ENCODE measurements at regions not wholly inside any gene's neighbourhood (a gene's known extent, or its start where the extent isn't known, plus 50 kb on each side); places are given as distances from the start of the nearest gene placed in this dataset.

DNA sequence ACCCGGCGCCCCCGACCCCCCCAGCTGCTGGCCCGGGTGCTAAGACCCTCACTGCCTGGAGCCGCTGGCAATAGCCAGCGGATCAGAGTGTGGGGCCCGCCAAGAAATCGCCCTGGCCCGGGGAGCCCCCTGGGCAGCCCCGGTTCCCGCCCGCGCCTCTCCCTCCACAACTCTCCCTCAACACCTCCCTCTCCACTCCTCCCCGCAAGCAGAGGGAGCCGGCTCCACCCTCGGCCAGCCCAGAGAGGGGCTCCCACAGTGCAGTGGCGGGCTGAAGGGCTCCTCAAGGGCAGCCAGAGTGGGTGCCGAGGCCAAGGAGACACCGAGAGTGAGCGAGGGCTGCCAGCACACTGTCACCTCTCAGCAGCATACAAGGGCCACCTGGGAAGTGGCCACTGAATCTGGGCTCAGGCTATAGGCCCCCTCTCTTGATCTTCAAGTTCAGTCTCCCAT, 385.5 kb downstream of the SEC14L1 start:
- Histone ChIP-seq H4K20me1 (ENCODE audit: insufficient read depth, low read length) (no peaks in the 10 kb centered on the region), H3K4me1 (ENCODE audit: low read length) (no peaks in the 10 kb centered on the region), H3K4me3 (ENCODE audit: low read length) (no peak overlapping the region), H3K36me3 (replicated peaks; ENCODE audit: low read depth, low read length) (no peaks in the 10 kb centered on the region), H2AFZ (ENCODE audit: low read depth, low read length) (no peak overlapping the region), H3K9me3 (ENCODE audit: insufficient read depth, low read length) (no peaks in the 10 kb centered on the region), H3K27me3 (ENCODE audit: low read depth, low read length) (no peaks in the 10 kb centered on the region), H3K9ac (ENCODE audit: low read length) (no peak overlapping the region), H3K4me2 (ENCODE audit: low read length) (no peak overlapping the region), H3K27ac (ENCODE audit: low read length) (no peak overlapping the region), H3K79me2 (ENCODE audit: low read length) (no peaks in the 10 kb centered on the region)
- TF ChIP-seq, protein P1, sequence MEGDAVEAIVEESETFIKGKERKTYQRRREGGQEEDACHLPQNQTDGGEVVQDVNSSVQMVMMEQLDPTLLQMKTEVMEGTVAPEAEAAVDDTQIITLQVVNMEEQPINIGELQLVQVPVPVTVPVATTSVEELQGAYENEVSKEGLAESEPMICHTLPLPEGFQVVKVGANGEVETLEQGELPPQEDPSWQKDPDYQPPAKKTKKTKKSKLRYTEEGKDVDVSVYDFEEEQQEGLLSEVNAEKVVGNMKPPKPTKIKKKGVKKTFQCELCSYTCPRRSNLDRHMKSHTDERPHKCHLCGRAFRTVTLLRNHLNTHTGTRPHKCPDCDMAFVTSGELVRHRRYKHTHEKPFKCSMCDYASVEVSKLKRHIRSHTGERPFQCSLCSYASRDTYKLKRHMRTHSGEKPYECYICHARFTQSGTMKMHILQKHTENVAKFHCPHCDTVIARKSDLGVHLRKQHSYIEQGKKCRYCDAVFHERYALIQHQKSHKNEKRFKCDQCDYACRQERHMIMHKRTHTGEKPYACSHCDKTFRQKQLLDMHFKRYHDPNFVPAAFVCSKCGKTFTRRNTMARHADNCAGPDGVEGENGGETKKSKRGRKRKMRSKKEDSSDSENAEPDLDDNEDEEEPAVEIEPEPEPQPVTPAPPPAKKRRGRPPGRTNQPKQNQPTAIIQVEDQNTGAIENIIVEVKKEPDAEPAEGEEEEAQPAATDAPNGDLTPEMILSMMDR (IDR thresholded peaks at IDR 0.05; ENCODE audit: low read depth, low read length) = no peak
- no peak for TF ChIP-seq EZH2phosphoT487 (IDR thresholded peaks at IDR 0.05; ENCODE audit: low read depth)

DNA sequence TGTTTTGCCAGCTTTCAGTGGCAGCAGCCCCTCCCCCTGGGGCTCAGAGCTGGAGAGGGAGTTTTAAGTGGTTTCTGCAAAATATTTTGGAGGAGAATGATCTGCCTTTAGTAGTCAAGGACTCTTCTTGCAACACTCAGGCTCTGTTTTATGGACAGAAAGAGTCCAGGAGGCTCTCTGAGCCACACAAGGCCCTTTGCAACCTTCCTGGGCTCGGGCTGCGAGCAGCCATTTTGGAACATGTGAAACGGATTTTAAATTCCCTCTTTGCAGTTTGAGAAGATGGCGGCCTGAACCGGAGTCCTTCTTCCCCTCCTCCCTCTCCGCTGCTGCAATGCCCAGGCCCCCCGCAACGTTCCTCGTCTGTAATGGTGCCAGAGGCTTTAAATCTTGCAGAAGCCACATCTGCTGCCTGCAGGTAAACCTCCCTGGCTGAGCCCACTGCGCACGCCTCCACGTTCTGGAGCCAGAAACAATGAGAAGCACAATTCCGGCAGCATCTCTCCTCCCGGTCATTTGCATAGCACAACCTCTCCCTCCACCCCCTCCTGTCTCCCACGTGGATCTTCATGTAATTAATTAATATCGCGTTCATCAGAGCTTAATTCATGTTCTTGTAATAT, 386.1 kb downstream of the SEC14L1 start:
- Histone ChIP-seq H3K9ac (ENCODE audit: low read length) (no peak overlapping the region), H3K79me2 (ENCODE audit: low read length) (no peaks in the 10 kb centered on the region), H3K9me3 (ENCODE audit: insufficient read depth, low read length) (no peaks in the 10 kb centered on the region), H3K27ac (ENCODE audit: low read length) (no peak overlapping the region), H4K20me1 (ENCODE audit: insufficient read depth, low read length) (no peaks in the 10 kb centered on the region), H3K36me3 (replicated peaks; ENCODE audit: low read depth, low read length) (no peaks in the 10 kb centered on the region), H2AFZ (ENCODE audit: low read depth, low read length) (no peak overlapping the region), H3K4me1 (ENCODE audit: low read length) (no peaks in the 10 kb centered on the region), H3K4me3 (ENCODE audit: low read length) (no peak overlapping the region), H3K27me3 (ENCODE audit: low read depth, low read length) (no peaks in the 10 kb centered on the region), H3K4me2 (ENCODE audit: low read length) (no peak overlapping the region)
- TF ChIP-seq, protein P1 (IDR thresholded peaks at IDR 0.05; ENCODE audit: low read depth, low read length) = no peak
- TF ChIP-seq EZH2phosphoT487 (IDR thresholded peaks at IDR 0.05; ENCODE audit: low read depth) = no peak

DNA sequence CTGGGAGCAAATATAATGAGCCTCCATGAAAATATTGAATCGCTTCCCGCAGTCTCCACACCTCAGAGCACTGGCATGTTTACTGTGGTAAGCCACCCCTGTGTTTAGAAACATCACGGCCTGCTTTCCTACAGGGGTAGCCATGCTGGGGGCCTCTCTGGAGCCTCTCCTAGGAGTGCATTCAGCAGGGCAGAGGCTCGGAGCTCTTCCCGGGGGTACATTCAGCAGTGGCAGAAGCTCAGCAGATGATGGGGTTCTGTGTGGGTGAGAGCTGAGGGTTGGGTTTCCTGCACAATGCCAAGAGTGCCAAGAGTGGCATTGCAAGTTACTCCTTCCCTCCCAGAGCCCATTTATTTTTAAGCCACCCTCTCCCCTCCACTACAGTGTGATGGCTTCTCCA, 386.6 kb downstream of the SEC14L1 start:
- no peak for TF ChIP-seq EZH2phosphoT487 (IDR thresholded peaks at IDR 0.05; ENCODE audit: low read depth)
- TF ChIP-seq, protein P1 (IDR thresholded peaks at IDR 0.05; ENCODE audit: low read depth, low read length) = no peak
- H3K9ac ChIP-seq (ENCODE audit: low read length) = no peak overlapping the region
- H3K27ac ChIP-seq (ENCODE audit: low read length) = no peak overlapping the region
- no peak overlapping the region for H2AFZ ChIP-seq (ENCODE audit: low read depth, low read length)
- no peak overlapping the region for H3K4me2 ChIP-seq (ENCODE audit: low read length)
- no peaks in the 10 kb centered on the region for H3K4me1 ChIP-seq (ENCODE audit: low read length)
- H3K9me3 ChIP-seq (ENCODE audit: insufficient read depth, low read length) = no peaks in the 10 kb centered on the region
- no peaks in the 10 kb centered on the region for H3K27me3 ChIP-seq (ENCODE audit: low read depth, low read length)
- no peak overlapping the region for H3K4me3 ChIP-seq (ENCODE audit: low read length)
- H3K36me3 ChIP-seq (replicated peaks; ENCODE audit: low read depth, low read length) = no peaks in the 10 kb centered on the region
- no peaks in the 10 kb centered on the region for H4K20me1 ChIP-seq (ENCODE audit: insufficient read depth, low read length)
- H3K79me2 ChIP-seq (ENCODE audit: low read length) = no peaks in the 10 kb centered on the region

DNA sequence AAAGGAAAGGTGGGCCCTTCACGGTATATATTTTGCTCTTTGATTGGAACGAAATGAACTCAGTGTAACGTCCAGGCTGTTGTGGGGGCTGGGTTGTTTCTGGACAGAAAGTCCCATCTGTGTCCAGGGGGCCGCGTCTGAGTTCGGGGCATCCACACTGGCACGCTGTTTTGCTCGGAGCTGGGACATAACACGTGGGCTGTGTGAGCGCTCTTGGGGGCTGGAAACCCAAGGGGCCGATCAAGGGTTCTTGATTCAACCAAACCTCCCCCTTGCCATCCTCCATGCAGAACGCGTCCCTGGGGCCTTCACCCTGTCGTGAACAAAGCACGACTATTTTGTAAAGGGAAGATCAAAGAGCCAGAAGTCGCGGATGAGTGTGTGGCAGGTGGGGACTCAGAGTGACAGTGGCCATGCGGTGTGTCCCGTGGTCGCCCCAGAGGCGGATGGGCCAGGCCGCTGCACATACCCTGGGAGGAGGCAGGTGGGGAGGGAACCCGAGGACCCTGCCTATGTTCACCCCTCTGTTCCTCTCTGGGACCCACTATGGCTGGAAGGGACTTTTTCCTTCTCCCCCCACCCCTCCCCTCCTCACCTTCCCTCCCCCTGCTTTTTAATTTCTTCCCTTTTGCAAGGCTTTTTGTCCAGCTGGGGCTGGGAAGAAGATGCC, 387.2 kb downstream of the SEC14L1 start:
- H3K9me3 ChIP-seq (ENCODE audit: insufficient read depth, low read length) = no peaks in the 10 kb centered on the region
- H3K4me3 ChIP-seq (ENCODE audit: low read length) = no peak overlapping the region
- H2AFZ ChIP-seq (ENCODE audit: low read depth, low read length) = no peak overlapping the region
- H3K4me1 ChIP-seq (ENCODE audit: low read length) = no peaks in the 10 kb centered on the region
- H3K27me3 ChIP-seq (ENCODE audit: low read depth, low read length) = no peaks in the 10 kb centered on the region
- H3K4me2 ChIP-seq (ENCODE audit: low read length) = no peak overlapping the region
- H4K20me1 ChIP-seq (ENCODE audit: insufficient read depth, low read length) = no peaks in the 10 kb centered on the region
- H3K79me2 ChIP-seq (ENCODE audit: low read length) = no peaks in the 10 kb centered on the region
- TF ChIP-seq EZH2phosphoT487 (IDR thresholded peaks at IDR 0.05; ENCODE audit: low read depth) = no peak
- TF ChIP-seq, protein P1 (IDR thresholded peaks at IDR 0.05; ENCODE audit: low read depth, low read length) = no peak
- H3K27ac ChIP-seq (ENCODE audit: low read length) = no peak overlapping the region
- no peaks in the 10 kb centered on the region for H3K36me3 ChIP-seq (replicated peaks; ENCODE audit: low read depth, low read length)
- no peak overlapping the region for H3K9ac ChIP-seq (ENCODE audit: low read length)

Measured in OCI-LY3 (cell line).